HCT116 (cell line): ENCODE measurements at regions not wholly inside any gene's neighbourhood (a gene's known extent, or its start where the extent isn't known, plus 50 kb on each side); places are given as distances from the start of the nearest gene placed in this dataset.

Source experiments
- ATAC-seq: fragments of 200-7000 bp; cut with Tn5 transposase; 2 replicates; pipeline ENCODE4 v1.9.1; 2020; ENCODE audit warnings: mild to moderate bottlenecking, moderate library complexity
- BruUV-seq: library from RNA; stranded (reverse); fragments of 400-500 nt; replicated peaks from 2 replicates; lab custom pipeline; 2021; lab: Mats Ljungman, UMichigan
- CTCF ChIA-PET: fragments of 300-600 bp; sonication (Branson Sonifier 250); formaldehyde crosslinking; loops from one replicate; lab custom pipeline; 2021; ENCODE audit warnings: antibody characterized with exemption; lab: Charles Lee
- POLR2A ChIA-PET: fragments of 300-600, 350-600 bp; sonication (Branson Sonifier 250); formaldehyde crosslinking; loops from one replicate; lab custom pipeline; 2021; ENCODE audit warnings: antibody characterized with exemption; lab: Charles Lee
- RAD21 ChIA-PET, 2 experiments: fragments of 300-600 bp; sonication (Branson Sonifier 250); formaldehyde crosslinking; loops; one replicate each; lab custom pipeline; 2023; ENCODE audit warnings: low total read pairs in 2 of 2; ENCODE audit not compliant: uncharacterized antibody in 2 of 2, unreplicated experiment in 2 of 2, low non-redundant PET in 1 of 2; lab: Charles Lee
- DNase-seq: peaks from one replicate; pipeline ENCODE4 v3.0.0-alpha.2; 2010; ENCODE audit warnings: low read depth, low spot score
- H2AFZ ChIP-seq: fragments of 200-600 bp; shearing (Covaris generic), sonication (generic); 2 replicates; pipeline ENCODE4 v1.6.1; 2017; ENCODE audit warnings: low read depth, mixed run types, mixed read lengths, antibody characterized with exemption, low read length; ENCODE audit not compliant: poor library complexity, severe bottlenecking
- H3K27ac ChIP-seq: 2 replicates; pipeline ENCODE4 v1.5.1; 2012; ENCODE audit warnings: low read depth, low read length
- H3K27me3 ChIP-seq: fragments of 200-600 bp; sonication (generic); 2 replicates; pipeline ENCODE4 v1.6.1; 2016; ENCODE audit warnings: mixed run types, low read length, mixed read lengths; ENCODE audit not compliant: insufficient read depth
- H3K36me3 ChIP-seq, 2 experiments: fragments of 200-500 bp in 1 of 2; fragments of 200-600 bp in 1 of 2; sonication (Bioruptor generic) in 1 of 2; sonication (generic) in 1 of 2; 2 replicates each; pipeline versions ENCODE4 v1.5.1 to v1.6.1; 2014 to 2016; ENCODE audit warnings: low read length in 2 of 2, inconsistent platforms in 1 of 2, mixed read lengths in 1 of 2, mixed run types in 1 of 2; ENCODE audit not compliant: insufficient read depth in 2 of 2, control insufficient read depth in 1 of 2
- H3K4me1 ChIP-seq, 2 experiments: fragments of 200-600 bp in 1 of 2; sonication (generic) in 1 of 2; 2 replicates each; pipeline versions ENCODE4 v1.5.1 to v1.6.1; 2012 to 2017; ENCODE audit warnings: low read length in 2 of 2, inconsistent platforms in 1 of 2, mild to moderate bottlenecking in 1 of 2, mixed read lengths in 1 of 2, mixed run types in 1 of 2, moderate library complexity in 1 of 2; ENCODE audit not compliant: insufficient read depth in 2 of 2, control insufficient read depth in 1 of 2
- H3K4me2 ChIP-seq: fragments of 200-600 bp; sonication (generic); 2 replicates; pipeline ENCODE4 v1.6.1; 2017; ENCODE audit warnings: mixed run types, low read length, mixed read lengths
- H3K4me3 ChIP-seq, 2 experiments: fragments of 200-600 bp in 1 of 2; sonication (generic) in 1 of 2; replicated peaks in 1 of 2; 2 replicates each; pipeline ENCODE4 v1.5.1; 2011 to 2016; ENCODE audit warnings: low read length in 2 of 2, control low read depth in 1 of 2, low read depth in 1 of 2, mild to moderate bottlenecking in 1 of 2, mixed read lengths in 1 of 2, mixed run types in 1 of 2
- H3K79me2 ChIP-seq: fragments of 200-600 bp; sonication (generic); 2 replicates; pipeline ENCODE4 v1.6.1; 2017; ENCODE audit warnings: mild to moderate bottlenecking, mixed run types, low read length, moderate library complexity, mixed read lengths; ENCODE audit not compliant: insufficient read depth
- H3K9ac ChIP-seq: fragments of 200-600 bp; sonication (generic); 2 replicates; pipeline ENCODE4 v1.6.1; 2016; ENCODE audit warnings: low read length, mixed read lengths
- H3K9me2 ChIP-seq: fragments of 200-600 bp; sonication (generic), shearing (Covaris generic); 2 replicates; pipeline ENCODE4 v1.6.1; 2017; ENCODE audit warnings: mixed run types, mild to moderate bottlenecking, moderate library complexity; ENCODE audit not compliant: insufficient read depth
- H3K9me3 ChIP-seq, 2 experiments: fragments of 200-500 bp in 1 of 2; fragments of 200-600 bp in 1 of 2; sonication (Bioruptor generic) in 1 of 2; sonication (generic) in 1 of 2; 2 replicates each; pipeline ENCODE4 v1.6.1; 2014 to 2017; ENCODE audit warnings: low read length in 2 of 2, mixed read lengths in 2 of 2, inconsistent platforms in 1 of 2, low read depth in 1 of 2, mild to moderate bottlenecking in 1 of 2, mixed run types in 1 of 2, moderate library complexity in 1 of 2; ENCODE audit not compliant: control insufficient read depth in 1 of 2, insufficient read depth in 1 of 2
- H4K20me1 ChIP-seq: fragments of 200-600 bp; sonication (generic), shearing (Covaris generic); 2 replicates; pipeline ENCODE4 v1.6.1; 2017; ENCODE audit warnings: mixed run types, mild to moderate bottlenecking, moderate library complexity; ENCODE audit not compliant: insufficient read depth
- CBX3 ChIP-seq: IDR thresholded peaks from 2 replicates; pipeline ENCODE4 v1.6.1; 2012; ENCODE audit warnings: low read depth
- CEBPB ChIP-seq: IDR thresholded peaks from 2 replicates; pipeline ENCODE4 v1.6.1; 2012; ENCODE audit warnings: low read depth
- EGR1 ChIP-seq: IDR thresholded peaks from 2 replicates; pipeline ENCODE4 v1.6.1; 2012; ENCODE audit warnings: low read depth
- EZH2 ChIP-seq: fragments of 200-600 bp; sonication (generic); IDR thresholded peaks from 2 replicates; pipeline ENCODE4 v1.6.1; 2017; ENCODE audit warnings: antibody characterized with exemption, mixed run types
- EZH2phosphoT487 ChIP-seq: fragments of 200-600 bp; IDR thresholded peaks from 2 replicates; pipeline ENCODE4 v1.6.1; 2018; ENCODE audit warnings: antibody characterized with exemption, borderline replicate concordance
- FOSL1 ChIP-seq: IDR thresholded peaks from 2 replicates; pipeline ENCODE4 v1.6.1; 2012; ENCODE audit warnings: low read depth
- JUND ChIP-seq: IDR thresholded peaks from 2 replicates; pipeline ENCODE4 v1.6.1; 2012
- POLR2A ChIP-seq: IDR thresholded peaks from 2 replicates; pipeline ENCODE4 v1.7.0; 2011; ENCODE audit warnings: borderline replicate concordance; ENCODE audit not compliant: insufficient read depth, insufficient read length; ENCODE audit errors: extremely low read depth
- POLR2AphosphoS5 ChIP-seq: IDR thresholded peaks from 2 replicates; pipeline ENCODE4 v1.6.1; 2011; ENCODE audit warnings: mild to moderate bottlenecking, low read depth, low read length, moderate library complexity
- RAD21 ChIP-seq: IDR thresholded peaks from 2 replicates; pipeline ENCODE4 v1.6.1; 2012; ENCODE audit warnings: low read depth, mild to moderate bottlenecking
- SIN3A ChIP-seq: IDR thresholded peaks from 2 replicates; pipeline ENCODE4 v1.6.1; 2012; ENCODE audit warnings: low read depth
- SRF ChIP-seq: IDR thresholded peaks from 2 replicates; pipeline ENCODE4 v1.6.1; 2012; ENCODE audit warnings: low read depth
- TCF7L2 ChIP-seq: IDR thresholded peaks from 2 replicates; pipeline ENCODE4 v1.7.0; 2011; ENCODE audit warnings: borderline replicate concordance, inconsistent platforms; ENCODE audit not compliant: insufficient read depth, insufficient read length; ENCODE audit errors: extremely low read depth
- YY1 ChIP-seq: IDR thresholded peaks from 2 replicates; pipeline ENCODE4 v1.6.1; 2011; ENCODE audit warnings: low read length, low read depth, moderate library complexity, mild to moderate bottlenecking; ENCODE audit not compliant: insufficient replicate concordance; ENCODE audit errors: extremely low read depth
- ZFX ChIP-seq: fragments of 450-650 bp; IDR thresholded peaks from 2 replicates; pipeline ENCODE4 v1.6.1; 2017
- ZNF274 ChIP-seq: fragments of 200-500 bp; sonication (Bioruptor generic); IDR thresholded peaks from 2 replicates; pipeline ENCODE4 v1.6.1; 2014; ENCODE audit warnings: mild to moderate bottlenecking, low read depth, low read length, inconsistent platforms
- intact Hi-C: fragments of 100-400 bp; cut with micrococcal nuclease; formaldehyde crosslinking; loops from 2 replicates; pipeline ENCODE4 v1.10.0; 2022
- TF ChIP-seq, protein P1 (sequence below): IDR thresholded peaks from 2 replicates; pipeline ENCODE4 v1.6.1; 2012; ENCODE audit warnings: low read depth
- TF ChIP-seq, protein P2 (sequence below): IDR thresholded peaks from 2 replicates; pipeline ENCODE4 v1.6.1; 2011; ENCODE audit warnings: mild to moderate bottlenecking, low read length, moderate library complexity; ENCODE audit not compliant: insufficient replicate concordance; ENCODE audit errors: extremely low read depth
- TF ChIP-seq, protein P3 (sequence below): IDR thresholded peaks from 2 replicates; pipeline ENCODE4 v1.6.1; 2012
- TF ChIP-seq, protein P4 (sequence below): IDR thresholded peaks from 2 replicates; pipeline ENCODE4 v1.6.1; 2012

DNA sequence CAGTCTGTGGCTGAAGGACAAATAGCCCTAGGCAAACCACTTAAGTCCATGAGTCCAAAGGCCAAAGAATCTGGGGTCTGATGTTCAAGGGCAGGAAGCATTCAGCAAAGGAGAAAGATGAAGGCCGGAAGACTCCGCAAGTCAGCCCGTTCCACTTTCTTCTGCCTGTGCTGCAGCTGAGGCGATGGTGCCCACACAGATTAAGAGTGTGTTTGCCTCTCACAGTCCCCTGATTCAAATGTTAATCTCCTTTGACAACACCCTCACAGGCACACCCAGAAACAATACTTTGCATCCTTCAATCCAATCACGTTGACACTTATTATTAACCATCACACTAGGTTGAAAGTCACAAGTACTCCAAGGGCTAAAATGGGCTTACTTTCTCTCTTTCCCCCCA, 605.4 kb upstream of the GNPDA2 start:
- Histone ChIP-seq H3K27ac (no peak overlapping the region), H3K4me2 (no peak overlapping the region), H3K9me3 (peaks cover 16 to 18% of the 10 kb centered on the region in 2 experiments; a peak in 3 of 4 replicates), H4K20me1 (no peaks in the 10 kb centered on the region), H3K36me3 (no peaks in the 10 kb centered on the region), H3K27me3 (no peaks in the 10 kb centered on the region), H3K4me1 (no peaks in the 10 kb centered on the region), H3K9me2 (no peaks in the 10 kb centered on the region), H3K79me2 (no peaks in the 10 kb centered on the region), H3K9ac (no peak overlapping the region), H3K4me3 (no peak overlapping the region), H2AFZ (no peak overlapping the region)
- no peak for DNase-seq
- intact Hi-C loops: no loop called here
- ATAC-seq: no peak
- POLR2A ChIA-PET: no interaction called here
- TF ChIP-seq, protein P1, sequence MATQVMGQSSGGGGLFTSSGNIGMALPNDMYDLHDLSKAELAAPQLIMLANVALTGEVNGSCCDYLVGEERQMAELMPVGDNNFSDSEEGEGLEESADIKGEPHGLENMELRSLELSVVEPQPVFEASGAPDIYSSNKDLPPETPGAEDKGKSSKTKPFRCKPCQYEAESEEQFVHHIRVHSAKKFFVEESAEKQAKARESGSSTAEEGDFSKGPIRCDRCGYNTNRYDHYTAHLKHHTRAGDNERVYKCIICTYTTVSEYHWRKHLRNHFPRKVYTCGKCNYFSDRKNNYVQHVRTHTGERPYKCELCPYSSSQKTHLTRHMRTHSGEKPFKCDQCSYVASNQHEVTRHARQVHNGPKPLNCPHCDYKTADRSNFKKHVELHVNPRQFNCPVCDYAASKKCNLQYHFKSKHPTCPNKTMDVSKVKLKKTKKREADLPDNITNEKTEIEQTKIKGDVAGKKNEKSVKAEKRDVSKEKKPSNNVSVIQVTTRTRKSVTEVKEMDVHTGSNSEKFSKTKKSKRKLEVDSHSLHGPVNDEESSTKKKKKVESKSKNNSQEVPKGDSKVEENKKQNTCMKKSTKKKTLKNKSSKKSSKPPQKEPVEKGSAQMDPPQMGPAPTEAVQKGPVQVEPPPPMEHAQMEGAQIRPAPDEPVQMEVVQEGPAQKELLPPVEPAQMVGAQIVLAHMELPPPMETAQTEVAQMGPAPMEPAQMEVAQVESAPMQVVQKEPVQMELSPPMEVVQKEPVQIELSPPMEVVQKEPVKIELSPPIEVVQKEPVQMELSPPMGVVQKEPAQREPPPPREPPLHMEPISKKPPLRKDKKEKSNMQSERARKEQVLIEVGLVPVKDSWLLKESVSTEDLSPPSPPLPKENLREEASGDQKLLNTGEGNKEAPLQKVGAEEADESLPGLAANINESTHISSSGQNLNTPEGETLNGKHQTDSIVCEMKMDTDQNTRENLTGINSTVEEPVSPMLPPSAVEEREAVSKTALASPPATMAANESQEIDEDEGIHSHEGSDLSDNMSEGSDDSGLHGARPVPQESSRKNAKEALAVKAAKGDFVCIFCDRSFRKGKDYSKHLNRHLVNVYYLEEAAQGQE: no peak
- TF ChIP-seq, protein P2, sequence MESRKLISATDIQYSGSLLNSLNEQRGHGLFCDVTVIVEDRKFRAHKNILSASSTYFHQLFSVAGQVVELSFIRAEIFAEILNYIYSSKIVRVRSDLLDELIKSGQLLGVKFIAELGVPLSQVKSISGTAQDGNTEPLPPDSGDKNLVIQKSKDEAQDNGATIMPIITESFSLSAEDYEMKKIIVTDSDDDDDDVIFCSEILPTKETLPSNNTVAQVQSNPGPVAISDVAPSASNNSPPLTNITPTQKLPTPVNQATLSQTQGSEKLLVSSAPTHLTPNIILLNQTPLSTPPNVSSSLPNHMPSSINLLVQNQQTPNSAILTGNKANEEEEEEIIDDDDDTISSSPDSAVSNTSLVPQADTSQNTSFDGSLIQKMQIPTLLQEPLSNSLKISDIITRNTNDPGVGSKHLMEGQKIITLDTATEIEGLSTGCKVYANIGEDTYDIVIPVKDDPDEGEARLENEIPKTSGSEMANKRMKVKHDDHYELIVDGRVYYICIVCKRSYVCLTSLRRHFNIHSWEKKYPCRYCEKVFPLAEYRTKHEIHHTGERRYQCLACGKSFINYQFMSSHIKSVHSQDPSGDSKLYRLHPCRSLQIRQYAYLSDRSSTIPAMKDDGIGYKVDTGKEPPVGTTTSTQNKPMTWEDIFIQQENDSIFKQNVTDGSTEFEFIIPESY: no peak
- TF ChIP-seq CEBPB: no peak
- TF ChIP-seq EGR1: no peak
- no peak for TF ChIP-seq SIN3A
- no peak for TF ChIP-seq SRF
- TF ChIP-seq, protein P3, sequence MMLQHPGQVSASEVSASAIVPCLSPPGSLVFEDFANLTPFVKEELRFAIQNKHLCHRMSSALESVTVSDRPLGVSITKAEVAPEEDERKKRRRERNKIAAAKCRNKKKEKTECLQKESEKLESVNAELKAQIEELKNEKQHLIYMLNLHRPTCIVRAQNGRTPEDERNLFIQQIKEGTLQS: no peak
- no peak for TF ChIP-seq YY1
- no peak for TF ChIP-seq RAD21
- no peak for TF ChIP-seq POLR2A
- TF ChIP-seq, protein P4, sequence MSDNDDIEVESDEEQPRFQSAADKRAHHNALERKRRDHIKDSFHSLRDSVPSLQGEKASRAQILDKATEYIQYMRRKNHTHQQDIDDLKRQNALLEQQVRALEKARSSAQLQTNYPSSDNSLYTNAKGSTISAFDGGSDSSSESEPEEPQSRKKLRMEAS: no peak
- no peak for TF ChIP-seq JUND
- TF ChIP-seq TCF7L2: no peak
- TF ChIP-seq EZH2phosphoT487: no peak
- TF ChIP-seq ZFX: no peak
- no peak for TF ChIP-seq FOSL1
- no peak for TF ChIP-seq POLR2AphosphoS5
- no peak for TF ChIP-seq ZNF274
- no peak for TF ChIP-seq EZH2
- TF ChIP-seq CBX3: no peak
- BruUV-seq: no TSS peak
- RAD21 ChIA-PET: no interaction called here
- CTCF ChIA-PET: no interaction called here
